GM23338 (cell line): ENCODE measurements at regions not wholly inside any gene's neighbourhood (a gene's known extent, or its start where the extent isn't known, plus 50 kb on each side); places are given as distances from the start of the nearest gene placed in this dataset.

Experiments
- CTCF ChIP-seq, 2 experiments: fragments of 200-600 bp in 1 of 2; sonication (generic) in 1 of 2; conservative IDR thresholded peaks; 2 replicates each; pipeline versions ENCODE4 v1.5.1 to v1.6.1; 2016 to 2017; ENCODE audit warnings: antibody characterized with exemption in 2 of 2, low read depth in 2 of 2, mild to moderate bottlenecking in 2 of 2, moderate library complexity in 1 of 2
- EZH2 ChIP-seq: fragments of 200-600 bp; sonication (generic); IDR thresholded peaks from one replicate; pipeline ENCODE4 v1.8.0; 2017; ENCODE audit warnings: antibody characterized with exemption, mild to moderate bottlenecking, low read depth; ENCODE audit not compliant: unreplicated experiment
- NANOG ChIP-seq: IDR thresholded peaks from 2 replicates; pipeline ENCODE4 v1.6.1; 2016; ENCODE audit warnings: antibody characterized with exemption, borderline replicate concordance
- POLR2AphosphoS5 ChIP-seq: IDR thresholded peaks from 2 replicates; pipeline ENCODE4 v1.6.1; 2016; ENCODE audit warnings: antibody characterized with exemption, low read depth
- ZNF114 ChIP-seq: fragments of 250-450 bp; sonication (Bioruptor Pico); IDR thresholded peaks from 2 replicates; pipeline ENCODE4 v1.5.0; 2020; ENCODE audit warnings: mild to moderate bottlenecking, moderate library complexity
- TF ChIP-seq, protein P1 (sequence below): IDR thresholded peaks from one replicate; pipeline ENCODE4 v1.6.1; 2018; ENCODE audit warnings: antibody characterized with exemption; ENCODE audit not compliant: unreplicated experiment

GRCh38 chr16:64865069-64865696 lies 256.7 kb downstream of the CDH11 start:
- TF ChIP-seq POLR2AphosphoS5 (no peak), CTCF (conservative IDR thresholded peaks at IDR 0.05; ENCODE audit: low read depth in 2 of 2) (no peak), ZNF114 (CRISPR knock-in tag) (no peak), NANOG (no peak), EZH2 (no peak)
- TF ChIP-seq, protein P1, sequence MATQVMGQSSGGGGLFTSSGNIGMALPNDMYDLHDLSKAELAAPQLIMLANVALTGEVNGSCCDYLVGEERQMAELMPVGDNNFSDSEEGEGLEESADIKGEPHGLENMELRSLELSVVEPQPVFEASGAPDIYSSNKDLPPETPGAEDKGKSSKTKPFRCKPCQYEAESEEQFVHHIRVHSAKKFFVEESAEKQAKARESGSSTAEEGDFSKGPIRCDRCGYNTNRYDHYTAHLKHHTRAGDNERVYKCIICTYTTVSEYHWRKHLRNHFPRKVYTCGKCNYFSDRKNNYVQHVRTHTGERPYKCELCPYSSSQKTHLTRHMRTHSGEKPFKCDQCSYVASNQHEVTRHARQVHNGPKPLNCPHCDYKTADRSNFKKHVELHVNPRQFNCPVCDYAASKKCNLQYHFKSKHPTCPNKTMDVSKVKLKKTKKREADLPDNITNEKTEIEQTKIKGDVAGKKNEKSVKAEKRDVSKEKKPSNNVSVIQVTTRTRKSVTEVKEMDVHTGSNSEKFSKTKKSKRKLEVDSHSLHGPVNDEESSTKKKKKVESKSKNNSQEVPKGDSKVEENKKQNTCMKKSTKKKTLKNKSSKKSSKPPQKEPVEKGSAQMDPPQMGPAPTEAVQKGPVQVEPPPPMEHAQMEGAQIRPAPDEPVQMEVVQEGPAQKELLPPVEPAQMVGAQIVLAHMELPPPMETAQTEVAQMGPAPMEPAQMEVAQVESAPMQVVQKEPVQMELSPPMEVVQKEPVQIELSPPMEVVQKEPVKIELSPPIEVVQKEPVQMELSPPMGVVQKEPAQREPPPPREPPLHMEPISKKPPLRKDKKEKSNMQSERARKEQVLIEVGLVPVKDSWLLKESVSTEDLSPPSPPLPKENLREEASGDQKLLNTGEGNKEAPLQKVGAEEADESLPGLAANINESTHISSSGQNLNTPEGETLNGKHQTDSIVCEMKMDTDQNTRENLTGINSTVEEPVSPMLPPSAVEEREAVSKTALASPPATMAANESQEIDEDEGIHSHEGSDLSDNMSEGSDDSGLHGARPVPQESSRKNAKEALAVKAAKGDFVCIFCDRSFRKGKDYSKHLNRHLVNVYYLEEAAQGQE = no peak
